Hematopoietic multipotent progenitor cell treated with erythropoietin and hydrocortisone succinate and interleukin-3 and kit ligand, for 4 days (in vitro differentiated cells): ENCODE measurements at regions not wholly inside any gene's neighbourhood (a gene's known extent, or its start where the extent isn't known, plus 50 kb on each side); places are given as distances from the start of the nearest gene placed in this dataset.
"Not testable (repeated sequence)": the region's sequence is repeated elsewhere in the genome, so short reads cannot be mapped to it uniquely, and the experiment has no call there.

Experiments
- DNase-seq: peaks from one replicate; pipeline ENCODE4 v3.0.0-alpha.2; 2015

DNA sequence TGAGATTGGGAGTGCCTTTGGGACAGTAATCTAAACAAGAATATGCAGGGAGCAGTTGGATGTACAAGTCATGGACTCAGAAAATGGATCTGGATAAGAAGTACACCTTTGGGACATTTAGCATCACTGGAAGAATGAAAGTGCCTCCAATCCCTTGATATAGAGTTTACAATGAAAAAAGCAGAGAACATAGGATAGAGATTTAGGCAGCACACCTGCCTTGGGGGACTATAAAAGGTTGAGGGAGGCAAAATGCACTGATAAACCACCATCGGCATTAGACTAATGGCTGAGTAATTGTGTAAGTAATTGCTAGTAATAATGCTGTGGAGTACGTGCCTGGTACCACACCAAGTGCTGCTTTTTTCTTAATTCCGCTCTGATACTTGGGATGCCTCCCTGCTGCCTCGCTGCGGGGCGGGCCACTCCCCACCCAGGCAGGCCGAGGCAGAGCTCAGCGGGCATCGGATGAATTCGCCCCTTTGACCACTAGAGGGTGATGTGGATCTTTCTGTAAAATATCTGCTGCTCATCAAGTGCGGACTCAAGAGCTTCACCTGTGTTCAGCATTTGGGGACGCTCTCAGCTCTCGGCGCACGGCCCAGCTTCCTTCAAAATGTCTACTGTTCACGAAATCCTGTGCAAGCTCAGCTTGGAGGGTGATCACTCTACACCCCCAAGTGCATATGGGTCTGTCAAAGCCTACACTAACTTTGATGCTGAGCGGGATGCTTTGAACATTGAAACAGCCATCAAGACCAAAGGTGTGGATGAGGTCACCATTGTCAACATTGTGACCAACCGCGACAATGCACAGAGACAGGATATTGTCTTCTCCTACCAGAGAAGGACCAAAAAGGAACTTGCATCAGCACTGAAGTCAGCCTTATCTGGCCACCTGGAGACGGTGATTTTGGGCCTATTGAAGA lies 99.9 kb downstream of the ANKRD18B start:
- peak; percentile 91 for DNase-seq

DNA sequence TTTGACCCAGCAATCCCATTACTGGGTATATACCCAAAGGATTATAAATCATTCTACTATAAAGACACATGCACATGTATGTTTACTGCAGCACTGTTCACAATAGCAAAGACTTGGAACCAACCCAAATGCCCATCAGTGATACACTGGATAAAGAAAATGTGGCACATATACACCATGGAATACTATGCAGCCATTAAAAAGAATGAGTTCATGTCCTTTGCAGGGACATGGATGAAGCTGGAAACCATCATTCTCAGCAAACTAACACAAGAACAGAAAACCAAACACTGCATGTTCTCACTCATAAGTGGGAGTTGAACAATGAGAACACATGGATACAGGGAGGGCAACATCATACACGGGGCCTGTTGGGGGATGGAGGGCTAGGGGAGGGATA lies 104.3 kb downstream of the ANKRD18B start:
- not testable (repeated sequence) for DNase-seq

DNA sequence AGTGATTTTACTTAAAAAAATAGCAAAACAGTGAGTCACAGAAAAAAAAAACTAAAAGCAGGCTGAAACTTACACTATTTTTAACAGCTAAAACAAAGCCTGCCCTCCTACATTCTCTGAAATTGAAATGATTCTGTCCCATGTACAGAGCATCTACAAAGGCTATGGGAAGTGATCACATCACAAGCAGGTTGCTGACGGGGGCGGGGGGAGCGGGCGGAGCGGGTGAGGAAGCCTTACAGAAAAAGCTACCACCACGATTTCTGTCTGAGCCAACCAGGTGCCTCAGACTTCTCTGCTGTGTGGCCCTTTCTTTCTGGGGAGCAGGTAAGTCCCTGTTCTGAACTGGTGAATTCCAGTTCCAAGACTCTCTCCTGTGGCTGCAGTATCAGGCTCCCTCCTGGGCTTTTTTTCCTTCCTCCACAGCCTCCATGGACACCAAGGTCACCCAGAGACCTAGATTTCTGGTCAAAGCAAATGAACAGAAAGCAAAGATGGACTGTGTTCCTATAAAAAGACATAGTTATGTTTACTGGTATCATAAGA lies 104.9 kb downstream of the ANKRD18B start:
- peak; percentile 7 for DNase-seq

DNA sequence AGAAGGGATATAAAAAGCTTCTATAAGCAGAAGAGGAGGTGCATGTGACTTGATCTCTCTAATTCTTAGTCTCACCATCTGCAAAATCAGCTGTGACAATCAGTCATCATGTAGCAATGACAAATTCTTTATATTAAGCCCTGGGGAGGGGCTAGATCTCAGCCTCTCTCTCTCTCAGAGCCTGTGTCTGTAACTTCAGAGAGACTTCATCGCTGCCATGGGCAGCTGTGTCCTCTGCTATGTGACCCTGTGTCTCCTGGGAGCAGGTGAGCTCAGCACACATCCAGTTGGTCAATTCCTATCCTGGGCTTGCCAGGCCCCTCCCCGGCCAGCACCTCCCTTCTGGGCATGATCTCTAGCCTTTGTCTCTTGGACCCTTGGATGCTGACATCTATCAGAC lies 109.6 kb downstream of the ANKRD18B start:
- DNase-seq = no peak

- peak; percentile 8 for DNase-seq
These were observed 113.8 kb downstream of the ANKRD18B start for GRCh38 chr9:33637881-33638280.

DNA sequence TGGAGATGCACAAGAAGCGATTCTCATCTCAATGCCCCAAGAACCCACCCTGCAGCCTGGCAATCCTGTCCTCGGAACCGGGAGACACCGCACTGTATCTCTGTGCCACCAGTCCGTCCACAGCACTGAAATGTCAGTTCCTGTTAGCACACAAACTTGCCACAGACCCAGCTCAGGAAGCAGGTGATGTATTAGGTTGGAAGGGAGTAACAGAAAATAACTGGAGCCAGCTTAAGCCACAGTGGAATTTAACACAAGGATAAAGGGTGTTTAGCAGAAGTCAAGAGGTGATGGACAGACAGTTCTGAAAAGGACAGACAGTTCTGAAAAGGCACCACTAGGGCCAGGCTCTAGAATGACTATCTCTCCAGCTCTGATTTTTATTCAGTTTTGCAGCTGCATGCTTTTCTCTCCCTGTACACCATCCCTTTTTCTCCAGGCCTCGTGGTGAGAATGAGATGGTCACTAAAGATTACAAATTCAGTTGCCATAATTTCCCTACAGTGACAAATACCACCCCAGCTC lies 114.4 kb downstream of the ANKRD18B start:
- peak; percentile 48 for DNase-seq

DNA sequence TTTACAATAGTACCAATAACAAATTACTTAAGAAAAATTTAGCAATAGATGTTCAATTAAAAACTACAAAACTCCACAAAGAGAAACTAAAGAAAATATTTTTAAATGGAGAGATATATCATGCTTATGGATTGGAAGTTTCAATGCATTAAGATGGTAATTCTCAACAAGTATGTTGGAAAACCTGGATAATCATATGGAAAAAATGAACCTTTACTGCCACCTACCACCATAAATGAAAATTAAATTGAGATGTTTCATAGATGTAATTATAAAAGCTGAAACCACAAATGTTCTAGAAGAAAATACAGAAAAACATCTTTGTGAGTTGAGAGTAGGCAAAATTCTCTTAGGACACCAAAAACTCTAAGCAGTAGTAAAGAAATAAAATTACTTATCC lies 121.7 kb downstream of the ANKRD18B start:
- no peak for DNase-seq

DNA sequence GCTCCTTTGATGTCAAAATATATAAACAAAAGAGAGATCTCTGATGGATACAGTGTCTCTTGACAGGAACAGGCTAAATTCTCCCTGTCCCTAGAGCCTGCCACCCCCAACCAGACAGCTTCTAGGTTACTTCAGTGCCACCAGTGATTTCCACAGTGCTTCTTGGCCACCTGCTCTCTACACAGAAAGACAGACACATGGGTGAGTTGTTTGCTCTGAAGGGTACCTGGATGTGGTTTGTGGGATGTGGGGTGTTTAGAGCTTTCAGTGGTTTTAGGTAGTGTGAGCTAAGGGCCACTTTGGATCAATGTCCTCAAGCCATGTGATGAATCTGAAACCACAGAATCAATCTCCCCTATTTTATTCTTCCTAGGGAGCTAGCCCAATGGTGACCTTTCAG lies 125.4 kb downstream of the ANKRD18B start:
- DNase-seq = no peak

DNA sequence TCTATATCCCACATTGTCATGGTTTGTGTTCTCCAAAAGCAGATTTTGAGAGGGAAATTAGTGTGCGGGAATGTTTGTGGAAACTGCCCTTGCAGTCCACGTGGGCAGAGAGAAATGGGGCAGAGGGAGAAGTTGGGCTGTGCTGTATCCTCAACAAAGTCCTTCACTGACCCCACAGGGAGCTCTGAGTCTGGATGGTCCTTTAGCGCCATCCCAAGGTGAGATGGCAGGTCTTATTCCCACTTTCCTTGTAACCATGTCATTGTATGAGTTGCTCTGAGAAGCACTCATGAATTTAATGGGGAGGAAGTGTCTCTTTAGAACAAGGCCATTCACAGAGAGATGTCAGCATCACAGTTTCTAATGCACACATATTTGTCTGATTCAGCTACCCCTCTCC lies 127.1 kb downstream of the ANKRD18B start:
- no peak for DNase-seq

DNA sequence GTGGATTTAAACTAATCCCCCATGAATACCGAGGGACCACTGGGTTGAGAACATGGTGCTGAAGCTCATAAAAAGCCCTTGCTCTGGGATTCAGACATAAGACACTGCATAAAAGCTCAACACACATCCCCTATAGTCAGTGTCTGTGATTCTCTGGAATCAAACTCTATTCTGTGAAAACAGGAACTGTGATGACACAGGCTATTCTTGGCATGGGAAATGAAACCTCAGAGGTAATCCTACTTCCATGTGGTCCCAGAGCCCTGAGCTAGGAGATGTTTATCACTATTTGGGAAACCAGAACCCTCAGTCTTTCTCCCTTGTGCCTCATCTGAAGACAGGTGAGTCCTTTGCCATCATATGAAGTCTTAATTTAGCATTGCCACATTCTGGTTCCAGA lies 135.4 kb upstream of the PRSS3 start:
- no peak for DNase-seq

DNA sequence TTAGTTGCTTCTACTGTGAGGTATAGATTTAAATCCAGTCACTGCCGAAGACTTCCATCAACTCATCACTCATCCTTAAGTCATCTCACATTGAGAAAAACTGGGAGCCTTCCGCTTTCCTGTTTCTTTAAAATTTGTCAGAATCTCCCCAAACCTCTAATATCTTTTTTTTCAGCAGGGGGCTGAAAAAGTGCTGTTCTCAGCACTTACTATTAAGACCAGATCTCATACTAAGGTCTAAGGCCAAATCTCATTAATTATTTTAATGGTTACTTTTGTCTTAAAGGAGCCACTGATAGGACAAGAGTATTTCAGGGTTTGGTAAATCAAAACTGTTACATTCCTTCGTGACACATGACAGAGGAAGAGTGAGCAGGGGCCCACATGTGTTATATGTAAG lies 134.6 kb upstream of the PRSS3 start:
- no peak for DNase-seq

DNA sequence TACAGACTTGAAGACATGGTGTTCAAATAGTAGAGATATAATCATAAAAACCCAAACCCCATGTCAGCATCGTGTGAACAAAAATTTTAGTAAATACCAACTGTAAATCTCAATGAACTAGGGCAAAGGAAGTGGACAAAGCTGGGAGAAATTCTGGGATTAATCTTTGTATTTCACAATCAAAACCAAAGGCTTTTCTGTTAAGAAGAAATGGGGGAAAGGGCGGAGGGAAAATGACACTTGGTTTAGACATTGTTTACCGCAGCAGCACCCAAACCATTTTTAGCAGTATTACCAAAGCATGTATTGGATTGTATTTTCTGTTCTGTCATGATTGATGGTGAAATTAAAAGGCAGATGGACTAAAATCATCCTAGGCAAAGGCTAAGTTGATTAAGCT lies 134.2 kb upstream of the PRSS3 start:
- no peak for DNase-seq

DNA sequence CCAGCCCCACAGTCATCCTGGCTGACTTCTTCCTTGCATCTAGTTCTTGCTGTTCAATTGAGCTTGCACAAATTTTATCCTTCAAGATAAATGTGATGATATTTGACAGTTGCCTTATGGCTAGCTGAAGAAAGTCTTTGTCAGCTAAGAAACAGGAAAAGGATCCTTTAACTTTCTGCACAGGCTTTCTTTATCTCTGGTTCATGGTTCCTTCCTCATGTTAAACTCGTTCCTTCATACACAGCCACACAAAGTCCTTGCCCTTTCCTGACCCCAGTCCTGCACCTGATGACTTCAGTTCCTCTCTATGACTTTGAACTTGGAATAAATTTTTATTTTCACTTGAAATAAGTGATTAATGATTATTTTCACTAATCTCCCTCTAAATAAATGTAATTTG lies 132.5 kb upstream of the PRSS3 start:
- DNase-seq = peak; percentile 62

DNA sequence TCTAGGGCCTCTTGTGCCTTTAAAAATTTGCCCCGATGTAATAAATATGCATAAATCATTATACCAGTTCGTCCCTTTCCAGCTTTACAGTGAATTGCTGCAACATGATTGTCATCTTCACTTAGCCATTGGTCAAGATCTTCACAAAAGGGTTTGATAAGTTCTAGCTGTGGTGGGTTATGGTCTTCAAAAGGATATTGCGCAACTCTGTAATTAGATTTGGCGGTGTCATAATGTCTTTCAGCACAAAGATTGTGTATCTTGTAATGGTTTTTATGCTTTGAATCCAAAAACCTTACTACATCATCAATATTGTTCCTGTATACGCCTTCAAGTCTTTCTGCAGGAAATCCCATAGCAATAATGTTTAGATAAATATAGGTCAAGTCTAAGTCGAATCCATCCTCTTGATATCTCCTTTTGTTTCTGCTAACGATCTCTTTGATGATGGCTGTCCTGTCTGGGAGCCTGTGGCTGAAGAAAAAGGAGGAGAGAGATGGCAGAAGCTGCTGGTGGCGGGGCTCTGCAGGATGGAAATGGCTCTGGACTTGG lies 119.1 kb upstream of the PRSS3 start:
- peak; percentile 65 for DNase-seq

- DNase-seq = peak; percentile 74
These were observed 118.4 kb upstream of the PRSS3 start for GRCh38 chr9:33676746-33677505.

- no peak for DNase-seq
These were observed 117.9 kb upstream of the PRSS3 start for GRCh38 chr9:33677506-33677809.

DNA sequence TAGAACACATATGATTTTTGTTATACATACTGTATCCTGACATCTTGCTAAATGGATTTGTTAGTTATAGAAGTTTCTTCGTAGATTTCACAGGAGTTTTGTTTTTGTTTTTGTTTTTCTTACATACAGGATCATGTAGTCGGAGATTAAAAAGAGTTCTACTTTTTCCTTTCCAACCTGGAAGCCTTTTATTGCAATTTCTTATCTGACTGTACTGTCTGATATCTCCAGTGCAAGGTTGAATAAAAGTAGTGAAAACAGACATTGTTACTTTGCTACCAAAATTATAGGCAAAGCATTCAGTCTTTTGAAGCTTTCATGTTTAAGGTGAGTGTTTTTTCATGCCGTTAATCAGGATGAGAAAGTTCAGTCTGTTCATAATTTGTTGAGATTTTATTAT lies 117.4 kb upstream of the PRSS3 start:
- no peak for DNase-seq

DNA sequence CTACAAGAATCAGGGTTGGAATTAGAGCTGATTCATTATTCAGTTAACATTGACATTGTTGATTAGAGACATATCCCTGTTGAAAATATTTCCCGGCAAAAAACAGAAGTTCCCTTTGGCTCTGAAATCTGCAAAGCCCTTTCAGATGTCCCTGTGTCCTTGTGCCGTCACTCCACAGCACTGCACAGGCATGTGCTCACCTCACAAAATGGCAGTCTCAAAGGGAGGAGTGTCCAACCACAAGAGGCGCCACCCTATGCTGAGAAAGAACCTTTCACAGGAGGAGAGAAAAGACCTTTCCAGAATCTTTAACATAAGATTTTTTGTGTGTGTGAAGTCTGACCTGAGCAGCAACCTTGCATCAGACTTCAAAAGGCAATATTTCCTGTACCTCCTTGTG lies 112.8 kb upstream of the PRSS3 start:
- DNase-seq = no peak

DNA sequence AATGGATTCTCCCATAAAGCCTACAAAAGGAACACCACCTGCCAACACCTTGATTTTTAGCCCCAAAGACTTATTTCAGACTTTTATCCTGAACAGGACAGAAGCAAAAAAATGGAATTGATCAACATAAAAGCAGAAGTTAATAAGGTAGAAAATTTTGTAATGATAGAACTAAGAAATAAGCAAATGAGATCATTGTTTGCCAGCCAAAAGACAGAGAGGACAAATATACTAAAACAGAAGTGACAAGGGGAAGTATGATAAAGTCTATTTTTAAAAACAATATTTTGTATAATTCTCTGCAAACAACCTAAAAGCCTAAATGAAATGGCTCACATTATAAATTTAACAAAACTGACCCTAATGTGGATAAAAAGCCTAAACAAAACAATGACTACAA lies 110.5 kb upstream of the PRSS3 start:
- no peak for DNase-seq

DNA sequence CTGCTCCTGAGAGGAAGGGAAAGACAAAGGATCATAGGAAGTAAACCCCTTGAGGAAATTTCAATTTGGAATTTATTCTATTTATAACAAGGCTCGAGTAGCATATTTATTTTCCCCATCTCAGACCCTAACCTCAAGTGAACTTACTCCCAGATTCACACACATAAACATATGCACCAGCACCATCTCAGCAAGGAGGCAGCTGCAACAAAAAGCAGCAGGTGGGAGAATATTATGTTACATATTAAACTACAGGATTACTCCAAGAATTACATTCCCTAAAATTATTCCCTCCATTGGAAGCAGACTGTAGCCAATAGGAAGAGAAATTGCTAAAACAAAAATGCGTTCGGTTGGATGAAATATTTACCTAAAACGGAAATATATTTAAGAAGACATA lies 108.4 kb upstream of the PRSS3 start:
- DNase-seq = no peak

DNA sequence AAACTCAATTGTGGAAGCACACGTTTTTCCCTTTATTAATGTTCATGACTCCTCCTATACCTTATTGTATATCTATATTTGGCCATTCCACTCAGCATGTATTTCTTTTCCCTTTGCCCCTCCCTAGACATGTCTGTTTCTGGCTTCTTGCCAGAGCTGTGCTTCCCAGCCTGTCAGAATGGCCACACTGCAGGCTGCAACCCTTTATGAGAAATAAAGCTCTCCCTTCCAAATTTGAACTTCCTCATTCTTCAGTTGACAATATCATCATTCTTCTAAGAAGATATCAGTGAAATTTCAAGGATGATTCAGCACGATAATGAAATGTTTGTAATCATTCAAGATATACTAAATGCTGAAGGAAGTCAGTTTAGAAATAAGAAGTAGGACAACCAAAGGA lies 107.6 kb upstream of the PRSS3 start:
- peak; percentile 84 for DNase-seq

DNA sequence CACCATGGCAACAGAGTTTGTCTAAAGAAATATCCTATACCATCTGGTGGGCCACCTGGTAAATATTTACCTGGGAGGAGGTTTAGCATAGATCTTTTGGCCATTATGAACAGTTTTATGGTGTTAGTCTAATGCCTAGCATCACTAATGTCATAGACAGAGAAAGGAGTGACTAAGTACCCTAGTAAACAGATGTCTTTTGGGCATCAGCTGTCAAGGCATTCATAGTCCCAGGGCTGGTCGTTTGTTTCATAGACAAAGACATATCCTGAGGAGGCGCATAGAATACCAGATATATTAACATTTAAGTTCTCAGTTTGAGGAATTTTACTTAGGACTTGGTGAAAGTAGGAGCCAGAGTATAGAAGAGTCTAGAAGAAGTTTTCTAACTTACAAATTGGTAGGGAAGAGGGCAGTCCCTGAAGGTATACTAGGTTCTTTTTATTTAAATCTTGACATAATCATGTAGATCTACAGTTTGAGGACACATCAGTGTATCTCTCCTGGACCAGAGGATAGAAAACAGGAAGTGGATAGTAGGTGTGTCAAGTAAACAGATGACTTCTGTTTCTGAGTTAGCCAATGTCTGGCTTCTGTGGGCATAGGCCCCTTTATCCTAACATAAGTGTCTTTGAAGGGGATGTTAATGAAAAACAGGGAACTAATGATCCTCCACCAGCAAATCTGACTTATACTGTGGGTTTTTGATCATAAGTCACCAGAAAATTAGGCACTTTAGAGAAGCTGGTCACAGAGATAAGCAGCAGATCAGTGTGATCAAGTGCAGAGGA lies 105.0 kb upstream of the PRSS3 start:
- DNase-seq = peak; percentile 70

- DNase-seq = no peak
These were observed 100.1 kb upstream of the PRSS3 start for GRCh38 chr9:33695299-33695698.
